Daoy (cell line): ENCODE measurements at regions not wholly inside any gene's neighbourhood (a gene's known extent, or its start where the extent isn't known, plus 50 kb on each side); places are given as distances from the start of the nearest gene placed in this dataset.
"Not testable (repeated sequence)": the region's sequence is repeated elsewhere in the genome, so short reads cannot be mapped to it uniquely, and the experiment has no call there.

ENCODE experiments used
- DNase-seq: peaks from one replicate; pipeline ENCODE4 v3.0.0-alpha.2; 2015; ENCODE audit warnings: low read depth

DNA sequence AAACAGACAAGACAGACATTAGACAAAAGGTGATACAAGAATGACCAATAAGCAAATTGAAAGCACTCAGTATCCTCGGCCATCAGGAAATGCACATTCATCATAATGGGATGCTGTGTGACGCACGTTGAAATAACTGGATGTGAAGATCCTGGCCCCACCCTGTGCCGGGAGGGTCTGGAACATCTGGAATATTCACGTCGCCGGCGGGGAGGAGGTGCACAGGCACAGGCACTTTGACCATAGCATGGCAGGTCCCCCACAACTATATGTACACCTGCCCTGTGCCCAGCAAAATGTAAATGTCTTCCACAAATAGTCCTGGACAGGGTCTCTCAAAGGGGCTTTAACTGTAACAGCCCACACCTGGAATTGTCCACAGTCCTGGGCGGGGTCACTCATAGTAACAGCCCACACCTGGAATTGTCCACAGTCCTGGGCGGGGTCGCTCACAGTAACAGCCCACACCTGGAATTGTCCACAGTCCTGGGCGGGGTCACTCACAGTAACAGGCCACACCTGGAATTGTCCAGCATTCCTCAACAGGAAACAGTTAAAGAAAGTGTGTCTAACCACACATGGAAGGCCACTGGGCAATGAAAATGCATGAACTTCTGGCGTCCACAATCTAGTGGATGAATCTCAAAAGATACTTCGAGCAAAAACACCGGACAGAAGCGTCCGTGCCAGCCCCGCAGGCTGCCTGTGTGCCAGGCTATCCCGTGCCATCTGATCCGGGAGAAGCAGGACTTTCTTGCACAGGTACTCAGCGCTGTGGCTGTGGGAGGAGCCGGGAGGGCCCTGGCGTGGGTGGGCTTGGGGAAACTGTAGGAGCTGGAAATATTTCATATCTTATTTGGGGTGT, 113.4 kb downstream of the RTP5 start:
- DNase-seq, result no peak

DNA sequence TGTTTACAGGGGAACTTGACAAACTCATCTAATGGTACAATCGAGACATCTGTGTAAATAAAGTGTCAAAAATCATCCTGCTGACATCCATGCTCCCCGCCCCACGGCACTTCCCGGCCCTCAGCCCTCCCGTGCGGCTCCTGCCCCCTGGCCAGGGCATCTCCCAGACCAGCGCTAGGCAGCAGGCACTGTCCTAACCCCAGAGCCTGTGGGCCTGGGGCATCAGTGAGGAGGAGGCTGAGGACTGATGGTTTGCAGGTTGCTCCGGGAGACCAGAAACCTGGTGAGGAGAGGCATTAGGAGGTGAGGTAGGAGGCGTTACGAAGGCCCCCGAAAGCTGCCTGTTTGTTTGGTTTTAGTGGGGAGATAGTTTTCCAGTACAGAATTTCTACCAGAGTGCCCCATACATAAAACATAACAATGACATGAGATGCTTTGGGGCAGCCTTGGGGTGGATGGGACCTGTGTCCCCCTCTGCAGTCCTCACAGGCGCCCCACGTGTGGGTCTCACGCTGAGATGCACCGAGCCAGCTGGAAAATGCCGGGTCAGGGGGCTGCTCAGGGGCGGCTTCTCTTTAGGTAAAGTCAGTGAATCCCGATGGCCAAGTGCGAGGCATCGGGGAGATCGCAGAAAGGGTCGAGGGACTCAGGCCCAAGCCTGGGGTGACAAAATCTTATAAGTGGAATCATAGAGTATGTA, 114.2 kb downstream of the RTP5 start:
- no peak for DNase-seq

DNA sequence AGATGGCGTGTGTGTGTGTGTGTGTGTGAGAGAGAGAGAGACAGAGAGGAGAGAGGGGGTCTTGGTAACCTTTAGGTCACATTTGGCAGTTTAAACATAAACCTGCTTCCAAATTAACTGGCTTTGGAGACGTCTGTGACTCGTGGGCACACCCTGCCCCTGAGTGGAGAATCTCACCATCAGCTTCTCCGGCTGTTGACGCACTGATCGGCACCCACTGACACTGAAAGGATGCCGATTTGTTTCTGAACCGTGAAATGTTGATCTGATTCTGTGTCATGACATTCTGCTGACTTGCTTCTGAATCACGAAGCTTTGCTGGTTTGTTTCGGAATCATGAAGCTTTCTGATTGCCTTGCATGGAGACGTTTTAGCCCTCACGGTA, 114.7 kb downstream of the RTP5 start:
- no peak for DNase-seq

DNA sequence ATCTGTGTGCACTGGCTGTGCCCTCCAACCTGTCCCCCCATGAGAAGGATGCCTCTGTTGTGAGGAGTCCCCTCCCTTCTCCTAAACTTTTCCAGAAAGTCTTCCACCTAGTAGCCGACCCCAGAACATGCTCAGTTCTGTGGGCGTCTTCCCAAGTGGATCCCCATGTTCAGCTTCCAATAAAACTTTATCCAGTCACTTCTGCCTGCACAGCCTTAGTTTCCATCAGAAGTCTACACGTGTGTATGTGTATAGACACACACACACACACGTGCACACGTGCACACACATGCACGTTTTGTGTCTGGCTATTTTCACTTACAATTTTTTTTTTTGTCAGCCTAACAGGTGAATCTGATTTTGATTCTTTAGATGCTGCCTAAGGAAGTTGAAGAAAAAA, 115.1 kb downstream of the RTP5 start:
- DNase-seq, result no peak

DNA sequence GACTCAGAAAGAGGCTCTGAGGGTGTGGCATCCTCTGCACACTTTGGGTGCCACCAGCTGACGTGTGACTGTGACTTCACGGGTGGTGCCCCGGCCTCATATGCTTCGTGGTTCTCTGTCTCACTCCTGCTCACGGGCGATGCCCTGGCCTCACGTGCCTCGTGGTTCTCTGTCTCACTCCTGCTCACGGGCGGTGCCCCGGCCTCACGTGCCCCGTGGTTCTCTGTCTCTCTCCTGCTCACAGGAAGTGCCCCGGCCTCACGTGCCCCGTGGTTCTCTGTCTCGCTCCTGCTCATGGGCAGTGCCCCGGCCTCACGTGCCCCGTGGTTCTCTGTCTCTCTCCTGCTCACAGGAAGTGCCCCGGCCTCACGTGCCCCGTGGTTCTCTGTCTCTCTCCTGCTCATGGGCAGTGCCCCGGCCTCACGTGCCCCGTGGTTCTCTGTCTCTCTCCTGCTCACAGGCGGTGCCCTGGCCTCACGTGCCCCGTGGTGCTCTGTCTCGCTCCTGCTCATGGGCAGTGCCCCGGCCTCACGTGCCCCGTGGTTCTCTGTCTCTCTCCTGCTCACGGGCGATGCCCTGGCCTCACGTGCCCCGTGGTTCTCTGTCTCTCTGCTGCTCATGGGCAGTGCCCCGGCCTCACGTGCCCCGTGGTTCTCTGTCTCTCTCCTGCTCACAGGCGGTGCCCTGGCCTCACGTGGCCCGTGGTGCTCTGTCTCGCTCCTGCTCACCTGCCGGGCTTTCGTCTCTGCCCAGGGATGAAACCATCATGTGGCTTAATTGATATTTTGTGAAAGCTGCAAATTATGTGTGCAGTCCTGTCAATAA, 115.8 kb downstream of the RTP5 start:
- not testable (repeated sequence) for DNase-seq

DNA sequence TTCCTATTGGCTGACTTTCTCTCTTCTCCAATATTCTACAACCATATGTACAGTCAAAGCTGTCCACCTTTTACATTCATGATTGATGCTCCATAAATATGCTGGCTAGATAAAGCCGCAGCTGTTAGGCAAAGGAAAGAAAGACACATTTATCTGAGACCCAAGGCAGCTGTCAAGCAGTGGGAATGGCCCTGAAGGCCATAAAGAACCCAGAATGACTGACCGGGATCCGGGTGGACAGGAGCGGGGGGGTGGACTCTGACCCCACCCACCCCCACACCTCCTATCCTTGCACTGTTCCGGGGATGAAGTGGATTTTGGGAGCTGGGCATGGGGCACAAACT, 116.4 kb downstream of the RTP5 start:
- DNase-seq, result no peak

DNA sequence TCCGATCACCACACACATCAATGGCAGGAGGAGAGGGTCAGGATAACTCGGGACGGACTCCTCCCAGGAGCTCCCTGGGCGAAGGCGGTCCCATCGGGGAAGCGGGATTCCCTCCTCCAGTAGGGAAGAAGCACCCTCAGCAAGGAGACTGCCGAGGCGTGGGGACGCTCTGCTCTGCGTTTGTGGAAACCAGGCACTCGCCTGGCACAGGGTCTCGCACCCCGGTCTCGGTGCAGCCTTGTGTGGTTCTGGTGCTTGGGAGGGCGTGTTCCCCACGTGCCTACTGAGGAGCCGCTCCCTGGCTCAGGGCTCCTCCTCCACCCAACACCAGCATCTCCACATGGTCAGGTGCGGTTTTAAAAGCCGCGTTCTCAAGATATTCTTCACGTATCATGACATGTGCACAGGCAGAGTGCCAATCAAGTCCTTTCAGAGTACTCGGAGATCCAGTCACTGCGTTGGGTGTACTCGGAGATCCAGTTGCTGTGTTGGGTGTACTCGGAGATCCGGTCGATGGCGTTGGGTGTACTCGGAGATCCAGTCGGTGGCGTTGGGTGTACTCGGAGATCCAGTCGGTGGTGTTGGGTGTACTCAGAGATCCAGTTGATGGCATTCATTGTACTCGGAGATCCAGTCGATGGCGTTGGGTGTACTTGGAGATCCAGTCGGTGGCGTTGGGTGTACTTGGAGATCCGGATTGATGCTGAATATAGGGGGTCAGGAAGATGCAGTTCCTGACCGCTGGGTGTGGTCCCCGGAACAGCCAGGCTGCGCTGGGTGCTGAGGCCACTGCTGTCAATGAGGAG, 117.5 kb downstream of the RTP5 start:
- DNase-seq, result no peak

DNA sequence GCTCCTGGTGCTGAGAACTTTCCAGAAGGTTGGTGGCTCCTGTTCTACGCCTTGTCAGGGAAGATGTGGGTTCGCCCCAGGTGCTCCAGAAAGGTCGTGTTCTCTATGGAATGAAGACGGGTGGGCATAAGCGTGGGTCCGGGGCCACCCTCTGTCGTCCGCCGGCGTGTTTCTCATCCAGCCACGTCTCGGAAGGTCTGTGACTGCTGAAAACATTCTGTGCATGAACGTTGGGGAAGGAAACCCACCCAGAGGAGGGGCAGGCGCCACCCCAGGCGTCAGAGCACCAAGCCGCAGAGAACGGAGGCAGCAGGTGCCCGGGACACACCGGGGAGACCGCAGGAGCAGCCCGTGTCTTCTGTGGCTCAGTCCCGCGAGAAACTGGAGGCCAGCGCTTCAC, 118.2 kb downstream of the RTP5 start:
- no peak for DNase-seq

DNA sequence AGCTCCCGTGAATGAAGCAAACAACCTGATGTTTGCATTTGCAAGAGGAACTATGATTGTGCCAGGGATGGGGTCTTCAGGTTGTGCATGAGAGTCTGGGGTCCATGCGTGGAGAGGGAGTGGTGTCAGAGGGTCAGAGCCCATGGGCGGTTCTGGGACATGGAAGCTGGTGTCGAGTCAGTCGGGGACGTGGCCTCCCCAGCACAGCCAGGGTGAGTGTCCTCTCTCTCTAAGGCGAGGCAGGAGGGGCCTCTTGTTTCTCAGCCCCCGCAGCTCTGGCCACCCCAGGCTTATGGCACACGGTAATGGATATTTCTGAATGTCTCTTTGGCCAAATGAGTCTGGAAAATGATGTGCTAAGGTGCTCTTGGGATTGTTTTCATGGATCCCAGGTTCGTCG, 118.6 kb downstream of the RTP5 start:
- no peak for DNase-seq

DNA sequence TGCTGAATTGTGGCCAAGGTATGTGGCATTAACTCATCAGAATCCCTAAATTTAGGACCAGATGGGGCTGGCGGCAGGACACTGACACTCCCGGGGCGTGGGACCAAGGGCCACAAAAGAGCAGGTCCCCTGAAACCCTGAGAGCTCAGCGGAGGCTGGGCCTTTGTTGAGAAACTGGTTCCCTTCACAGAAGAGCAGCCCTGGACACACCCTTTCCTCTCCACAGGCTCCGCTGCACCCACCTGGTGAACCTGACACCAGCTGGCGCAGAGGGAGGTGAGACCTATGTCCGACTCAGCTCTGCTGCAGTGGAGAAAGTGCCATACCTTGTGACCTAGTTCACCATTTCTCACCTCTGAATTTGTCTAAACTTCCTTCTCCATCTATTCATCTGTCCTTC, 119.5 kb downstream of the RTP5 start:
- DNase-seq, result no peak

DNA sequence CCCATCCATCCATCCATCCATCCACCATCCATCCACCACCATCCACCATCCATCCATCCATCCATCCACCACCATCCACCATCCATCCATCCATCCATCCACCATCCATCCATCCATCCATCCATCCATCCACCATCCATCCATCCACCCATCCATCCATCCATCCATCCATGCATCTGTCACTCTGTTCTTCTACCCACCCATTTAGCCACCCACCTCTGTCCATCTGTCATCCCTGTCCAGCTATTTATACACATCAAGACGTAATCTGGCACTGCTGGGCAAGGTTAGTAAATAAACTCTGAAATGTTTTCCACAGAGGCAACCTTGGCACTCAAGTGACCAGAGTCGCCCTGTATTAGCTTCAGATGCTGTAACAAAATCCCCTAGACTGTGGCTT, 120.9 kb downstream of the RTP5 start:
- DNase-seq, result no peak

DNA sequence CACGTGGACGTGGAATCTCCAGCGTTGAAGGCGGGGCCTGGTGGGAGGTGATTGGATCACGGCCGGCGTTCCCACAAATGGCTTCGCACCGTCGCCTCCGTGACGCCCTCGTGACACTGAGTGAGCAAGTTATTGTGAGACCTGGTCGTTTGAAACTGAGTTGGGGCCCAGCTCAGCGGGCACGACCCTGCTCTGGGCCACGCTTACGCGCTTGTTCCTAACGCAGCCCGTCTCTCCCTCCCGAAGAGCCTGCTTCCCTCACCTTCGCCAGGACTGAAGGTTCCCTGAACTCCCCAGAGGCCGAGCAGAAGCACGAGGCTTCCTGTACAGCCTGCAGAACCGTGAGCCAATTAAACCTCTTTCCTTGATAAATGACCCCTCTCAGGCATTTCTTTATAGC, 121.8 kb downstream of the RTP5 start:
- no peak for DNase-seq

DNA sequence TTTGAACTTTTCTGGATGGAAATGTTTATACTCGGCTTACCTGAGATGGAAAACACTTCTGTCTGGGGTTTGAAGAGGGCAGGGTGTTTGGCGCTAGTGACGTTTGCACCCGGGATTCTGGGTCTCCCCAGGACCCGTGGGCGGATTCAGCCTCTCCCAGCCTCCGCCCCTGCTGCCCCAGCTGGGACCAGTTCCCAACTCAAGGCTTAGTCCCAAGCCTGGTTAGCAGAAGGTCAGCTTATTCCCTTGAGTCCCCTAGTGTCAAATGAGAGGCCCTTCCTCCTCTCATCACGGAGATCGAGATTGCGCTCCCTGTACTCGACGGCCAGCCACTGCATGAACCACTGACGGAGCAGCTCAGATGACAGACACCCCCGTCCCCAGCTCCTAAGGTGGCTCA, 123.2 kb downstream of the RTP5 start:
- no peak for DNase-seq

DNA sequence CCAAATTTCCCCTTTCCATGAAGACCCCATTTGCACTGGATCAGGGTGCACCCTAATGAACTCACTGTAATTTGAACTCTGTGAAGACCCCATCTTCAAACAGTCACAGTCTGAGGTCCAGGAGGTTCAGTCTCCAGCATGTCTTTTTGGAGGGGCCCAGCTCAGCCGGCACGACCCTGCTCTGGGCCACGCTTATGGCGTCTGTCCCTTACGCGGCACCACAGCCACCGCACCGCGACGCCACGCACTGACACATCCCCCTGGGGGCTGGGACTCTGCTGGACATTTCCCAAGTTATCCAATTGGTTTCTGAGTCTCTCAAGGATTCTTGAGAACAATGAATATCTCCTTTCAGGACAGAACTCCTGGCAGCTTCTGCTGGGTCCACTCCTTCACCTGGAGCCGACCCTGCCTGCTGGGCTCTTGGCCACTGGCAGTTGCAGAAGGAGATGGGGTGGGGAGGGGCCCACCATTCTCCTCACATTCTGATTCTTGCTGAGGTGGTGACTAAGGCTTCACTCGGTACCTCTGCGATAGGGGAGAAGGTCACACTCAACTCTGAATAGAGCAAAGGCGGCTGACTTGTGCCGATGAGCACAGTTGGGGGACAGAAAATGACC, 124.0 kb downstream of the RTP5 start:
- no peak for DNase-seq

DNA sequence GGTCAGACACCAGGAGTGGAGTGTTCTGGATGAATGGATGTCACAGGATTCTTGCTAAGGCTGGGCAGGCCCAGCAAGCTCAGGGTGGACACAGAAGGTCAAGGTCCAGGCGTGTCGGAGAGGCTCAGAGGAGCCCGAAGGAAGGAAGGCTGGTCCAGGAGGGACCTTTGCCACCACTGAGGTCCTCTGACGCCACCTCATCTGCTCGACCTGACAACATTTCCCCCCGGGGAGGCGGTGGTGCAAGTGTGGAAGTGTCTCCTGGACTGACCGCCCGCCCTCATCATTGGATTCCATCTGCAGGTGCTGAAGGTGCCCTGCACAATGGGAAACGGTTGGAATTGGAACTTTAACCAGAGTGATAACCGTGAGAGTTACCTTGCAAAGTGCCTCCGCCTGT, 124.6 kb downstream of the RTP5 start:
- no peak for DNase-seq

DNA sequence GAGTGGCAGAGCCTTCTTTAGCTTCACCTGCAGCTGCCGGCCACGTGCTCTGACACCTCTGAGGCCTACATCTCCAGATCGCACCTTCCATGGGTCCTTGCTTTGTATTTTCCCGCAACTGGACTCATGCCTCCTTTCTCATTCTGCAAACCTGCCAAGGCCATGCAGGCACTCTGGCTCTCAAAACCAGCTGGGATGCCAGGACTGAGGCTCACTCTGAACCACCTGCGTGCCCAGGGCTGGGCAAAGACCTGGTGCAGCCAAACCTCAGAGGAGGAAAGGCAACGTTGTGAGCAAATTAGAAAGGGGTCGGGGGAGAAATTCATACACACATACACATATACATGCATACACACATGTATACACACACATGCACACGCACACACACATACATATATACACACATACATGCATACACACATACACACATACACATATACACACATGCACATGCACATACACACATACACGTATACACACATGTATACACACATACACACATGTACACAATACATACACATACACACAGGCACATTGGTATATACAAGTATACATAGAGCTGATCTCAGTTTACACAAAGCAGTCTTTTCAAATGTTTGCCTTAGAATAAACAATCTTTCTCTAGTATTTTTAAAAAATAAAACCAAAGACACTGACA, 125.2 kb downstream of the RTP5 start:
- DNase-seq, result no peak

DNA sequence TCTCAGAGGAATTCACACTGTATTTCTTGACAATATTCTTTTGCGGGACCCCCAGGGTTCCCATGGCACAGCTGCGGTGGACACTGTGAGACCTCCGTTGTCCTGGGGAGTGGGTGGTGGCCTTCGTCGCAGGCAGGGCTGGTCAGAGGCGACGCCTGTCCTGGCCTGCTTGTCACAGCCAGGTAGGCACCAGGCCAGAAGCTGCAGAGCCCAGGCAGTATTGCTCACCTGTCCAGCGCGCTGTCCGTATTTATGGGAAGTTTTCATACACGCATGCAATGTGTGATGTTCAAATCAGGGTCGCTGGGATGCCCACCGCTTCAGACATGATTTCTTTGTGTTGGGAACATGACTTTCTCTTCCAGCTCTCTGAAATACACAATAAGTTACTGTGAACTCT, 126.6 kb downstream of the RTP5 start:
- no peak for DNase-seq

DNA sequence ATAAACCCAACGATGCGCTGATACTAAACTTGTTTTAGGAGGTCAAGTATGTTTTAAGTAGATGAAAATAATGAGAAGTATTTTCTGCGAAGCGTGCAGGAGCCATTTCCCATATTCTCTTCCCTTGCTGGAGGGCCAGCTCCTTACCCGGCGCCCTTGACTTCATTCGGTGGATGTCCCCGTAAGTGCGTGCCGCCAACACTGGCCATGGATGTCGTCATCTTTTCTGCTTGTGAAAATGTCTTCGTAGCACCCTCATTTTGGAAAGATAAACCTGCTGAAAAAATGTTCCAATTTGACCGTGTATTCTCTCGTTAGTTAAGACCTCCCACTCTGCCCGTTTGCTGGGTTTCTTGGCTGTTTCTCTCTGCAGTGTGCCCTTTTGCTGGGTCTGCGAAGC, 127.5 kb downstream of the RTP5 start:
- no peak for DNase-seq

DNA sequence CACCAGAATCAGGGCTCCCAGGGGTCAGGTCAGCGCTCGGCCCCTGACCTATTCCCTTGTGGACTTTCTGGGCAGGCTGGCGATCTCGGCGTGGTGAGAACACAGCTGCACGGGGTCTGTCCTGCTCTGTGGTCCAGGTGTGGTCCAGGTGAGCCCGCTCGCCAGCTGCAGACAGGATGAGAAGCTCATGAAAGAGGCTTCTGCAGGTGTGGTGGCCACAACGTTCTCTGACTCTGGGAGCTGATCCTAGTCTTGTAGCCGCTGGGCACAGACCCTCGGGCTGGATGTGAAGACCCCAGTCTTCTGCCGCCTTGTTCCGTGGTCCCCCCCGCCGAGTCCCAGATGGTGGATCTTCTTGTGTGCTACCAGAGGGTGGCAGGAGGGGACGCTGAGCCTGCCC, 129.7 kb downstream of the RTP5 start:
- DNase-seq, result no peak

DNA sequence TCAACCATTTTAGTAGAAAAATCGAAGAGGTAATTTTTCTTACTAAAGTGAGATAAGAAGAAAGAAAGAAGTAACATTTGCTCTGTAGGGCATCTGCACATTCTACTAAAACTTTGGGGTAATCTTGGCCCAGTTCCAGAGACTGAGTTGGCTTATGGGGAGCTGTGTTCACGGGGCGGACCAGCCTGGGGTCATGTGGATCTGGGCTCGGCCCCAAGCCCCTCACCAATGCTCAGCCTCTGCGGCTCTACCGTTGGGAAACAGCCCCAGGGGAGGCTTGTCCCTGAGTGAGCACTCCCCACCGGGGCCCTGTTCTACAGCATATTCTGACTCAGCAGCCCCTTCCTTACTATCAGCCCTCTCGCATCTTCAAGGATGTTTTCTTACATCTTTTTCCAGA, 132.3 kb downstream of the RTP5 start:
- no peak for DNase-seq

DNA sequence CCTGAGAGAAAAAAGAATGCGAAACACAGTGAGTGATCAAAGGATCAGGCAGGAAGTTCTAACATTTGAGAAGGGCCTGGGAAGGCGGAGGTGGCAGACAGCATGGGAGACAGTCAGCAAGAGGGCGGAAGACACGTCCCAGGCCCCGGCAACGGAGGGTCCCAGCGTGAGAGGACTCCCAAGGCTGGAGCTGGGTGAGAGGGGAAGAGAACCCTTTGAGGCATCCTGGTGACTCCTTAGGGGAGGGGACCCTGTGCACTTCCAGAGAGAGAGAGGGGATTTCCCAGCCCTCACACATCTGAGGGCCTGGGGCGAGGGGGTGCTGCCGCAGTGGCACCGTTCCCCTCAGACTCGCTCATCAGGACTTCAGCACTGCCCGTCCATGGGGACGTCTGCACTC, 133.4 kb downstream of the RTP5 start:
- DNase-seq, result no peak
